Upper lobe of left lung (tissue), 4 donors: ENCODE measurements at regions not wholly inside any gene's neighbourhood (a gene's known extent, or its start where the extent isn't known, plus 50 kb on each side); places are given as distances from the start of the nearest gene placed in this dataset.

Experiments
- CTCF ChIP-seq, 6 experiments: fragments of 450-650 bp in 4 of 6; fragments of 200-600 bp in 2 of 6; sonication (generic) in 2 of 6; IDR thresholded peaks; one replicate each; pipeline ENCODE4 v1.5.1; 2016 to 2019; ENCODE audit warnings: antibody characterized with exemption in 6 of 6
- EP300 ChIP-seq, 4 donors: sonication (generic); formaldehyde crosslinking; IDR thresholded peaks; one replicate each; pipeline ENCODE4 v1.5.1; 2017; ENCODE audit warnings: antibody characterized with exemption in 4 of 4, control low read depth in 2 of 4
- POLR2A ChIP-seq, 4 donors: fragments of 450-650 bp; IDR thresholded peaks; one replicate each; pipeline ENCODE4 v1.5.1; 2016 to 2017; ENCODE audit warnings: antibody characterized with exemption in 4 of 4, mild to moderate bottlenecking in 2 of 4
- POLR2AphosphoS5 ChIP-seq, 2 donors: sonication (generic); formaldehyde crosslinking; IDR thresholded peaks; one replicate each; pipeline ENCODE4 v1.5.1; 2017; ENCODE audit warnings: antibody characterized with exemption in 2 of 2

- no peak for TF ChIP-seq CTCF (IDR thresholded peaks at IDR 0.05)
- no peak for TF ChIP-seq POLR2AphosphoS5 (IDR thresholded peaks at IDR 0.05)
- no peak for TF ChIP-seq EP300 (IDR thresholded peaks at IDR 0.05)
- no peak for TF ChIP-seq POLR2A (IDR thresholded peaks at IDR 0.05)
Observed at GRCh38 chr15:38021259-38021658, 86.8 kb downstream of the TMCO5A start.
